HG03175 (cell line): ENCODE measurements at regions not wholly inside any gene's neighbourhood (a gene's known extent, or its start where the extent isn't known, plus 50 kb on each side); places are given as distances from the start of the nearest gene placed in this dataset.

ENCODE experiments used
- ATAC-seq: cut with Tn5 transposase; IDR thresholded peaks from one replicate; pipeline ENCODE4 v1.9.1; 2021; ENCODE audit warnings: mild to moderate bottlenecking, moderate library complexity; ENCODE audit not compliant: unreplicated experiment

DNA sequence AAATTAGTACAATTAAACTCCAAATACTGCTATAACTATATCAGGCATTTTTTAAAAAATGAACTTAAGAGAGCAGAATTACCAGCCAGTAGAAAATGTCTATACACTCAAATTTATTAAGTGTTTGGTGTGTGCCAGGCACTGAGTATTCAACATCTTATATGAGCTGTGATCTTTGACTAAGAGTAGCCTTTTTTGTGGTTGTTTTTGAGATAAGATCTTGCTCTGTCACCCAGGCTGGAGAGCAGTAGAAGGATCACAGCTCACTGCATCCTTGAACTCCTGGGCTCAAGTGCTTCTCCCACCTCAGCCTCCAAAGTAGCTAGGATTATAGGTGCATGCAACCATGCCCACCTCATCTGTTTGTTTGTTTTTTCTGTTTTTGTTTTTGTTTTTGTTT, 102.5 kb upstream of the CELF2 start:
- ATAC-seq: no peak

DNA sequence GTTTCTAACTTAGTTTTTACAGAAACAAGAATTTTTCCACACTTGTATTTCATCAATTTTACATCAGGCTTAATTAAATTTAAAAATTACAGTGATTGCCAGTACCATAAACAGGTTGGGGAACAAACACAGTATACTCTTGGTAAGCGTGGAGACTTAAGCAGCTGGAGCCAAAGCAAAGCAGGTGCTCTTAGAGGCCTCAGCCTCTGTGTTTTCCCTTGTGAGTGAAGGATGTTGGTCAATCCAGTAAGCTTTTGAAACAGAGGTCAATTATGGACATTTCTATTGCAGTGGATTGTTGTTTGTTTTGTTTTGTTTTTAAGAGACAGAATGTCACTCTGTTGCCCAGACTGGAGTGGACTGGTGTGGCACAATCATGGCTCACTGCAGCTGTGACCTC, 100.6 kb upstream of the CELF2 start:
- no peak for ATAC-seq

DNA sequence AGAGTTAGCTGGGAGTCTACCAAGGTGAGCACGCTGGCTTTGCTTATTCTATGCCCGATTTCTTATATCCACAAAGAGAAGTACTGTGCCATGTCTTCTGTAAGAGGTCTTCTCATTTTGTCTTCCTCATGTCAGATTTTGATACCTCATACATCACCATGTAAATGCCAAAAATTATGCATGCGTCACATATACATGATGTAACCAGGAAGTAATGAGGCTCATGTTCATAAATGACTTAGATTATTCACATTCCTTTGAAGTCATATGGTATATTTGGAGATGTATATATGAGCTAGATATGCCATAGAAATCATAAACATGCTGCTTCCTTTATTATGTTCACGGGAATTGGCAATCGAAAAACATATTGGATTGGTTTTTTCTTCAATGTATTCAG, 97.7 kb upstream of the CELF2 start:
- ATAC-seq: no peak

DNA sequence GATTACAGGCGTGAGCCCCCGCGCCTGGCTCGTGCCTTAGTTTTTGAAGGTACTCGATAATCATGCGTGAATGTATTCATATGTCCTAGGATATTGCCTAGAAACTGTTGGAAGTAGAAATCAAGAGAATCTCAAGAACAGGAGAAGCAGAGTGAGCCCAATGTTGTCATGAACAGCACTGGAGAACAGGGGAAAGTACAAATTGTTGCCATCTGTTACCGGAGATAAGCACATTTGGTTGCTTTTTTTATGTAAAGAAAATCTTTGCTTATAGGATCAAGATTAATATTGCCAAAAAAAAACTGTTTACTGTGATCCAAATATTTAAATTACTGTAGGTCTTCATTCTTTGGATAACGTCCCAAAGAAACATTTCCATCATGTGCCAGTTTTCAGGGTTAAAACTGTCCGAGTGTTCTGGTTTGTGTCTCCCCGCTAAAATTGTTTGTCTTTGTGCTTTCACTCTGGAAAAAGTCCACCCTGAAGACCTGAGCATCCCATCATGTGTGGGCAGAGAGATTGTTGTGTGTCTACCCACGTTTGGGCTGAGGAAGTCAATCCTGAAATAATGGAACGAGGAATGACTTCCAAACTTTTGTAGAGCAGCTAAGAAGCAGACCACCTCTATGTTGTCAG, 95.7 kb upstream of the CELF2 start:
- no peak for ATAC-seq

DNA sequence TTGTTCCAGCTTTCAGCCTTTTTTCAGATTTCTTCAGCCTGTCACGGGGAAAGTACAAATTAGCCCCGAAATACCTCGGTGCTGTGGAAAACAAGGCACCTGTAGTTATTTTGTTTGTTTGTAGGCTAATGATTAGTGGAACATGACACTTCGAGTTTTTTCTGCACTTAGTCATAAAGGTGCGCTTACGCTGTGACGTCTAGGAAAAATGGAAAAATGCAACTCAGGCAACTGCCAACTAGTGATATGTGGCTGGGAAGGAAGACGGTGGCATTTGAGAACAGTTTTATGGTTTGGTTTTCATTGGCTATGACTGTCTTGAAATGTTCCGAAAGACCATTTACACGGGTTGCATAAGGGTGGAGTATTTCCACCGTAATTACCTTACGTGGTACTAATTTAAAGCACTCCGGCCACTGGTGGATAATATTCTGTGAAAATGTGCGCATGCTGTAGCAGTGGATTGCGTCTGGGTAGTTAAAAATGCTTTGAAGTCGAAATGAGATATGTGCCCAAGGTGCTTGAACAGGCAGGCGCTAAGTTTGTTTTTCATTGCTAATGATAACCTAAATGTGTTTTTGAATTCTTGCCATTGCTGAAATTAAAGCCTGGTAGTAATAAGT, 94.5 kb upstream of the CELF2 start:
- ATAC-seq: no peak

DNA sequence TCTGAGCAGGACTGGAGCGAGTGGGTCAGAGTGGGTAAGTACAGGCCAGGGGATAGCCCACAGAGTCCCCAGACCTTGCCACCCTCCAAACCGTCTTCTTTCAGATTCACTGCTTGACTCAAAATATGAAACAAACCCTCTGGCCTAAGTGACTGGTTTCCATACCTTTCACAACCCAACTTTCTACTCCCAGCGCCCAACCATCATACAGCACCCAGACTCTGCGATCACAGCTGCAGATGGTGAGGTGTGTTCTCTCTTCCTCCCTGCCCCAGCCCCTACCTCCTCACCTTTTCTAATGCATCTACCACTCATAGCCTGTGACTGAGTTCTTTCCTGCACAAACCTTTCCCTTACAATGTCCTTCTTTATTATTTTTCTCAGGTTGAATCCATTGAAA, 92.0 kb upstream of the CELF2 start:
- ATAC-seq: no peak

DNA sequence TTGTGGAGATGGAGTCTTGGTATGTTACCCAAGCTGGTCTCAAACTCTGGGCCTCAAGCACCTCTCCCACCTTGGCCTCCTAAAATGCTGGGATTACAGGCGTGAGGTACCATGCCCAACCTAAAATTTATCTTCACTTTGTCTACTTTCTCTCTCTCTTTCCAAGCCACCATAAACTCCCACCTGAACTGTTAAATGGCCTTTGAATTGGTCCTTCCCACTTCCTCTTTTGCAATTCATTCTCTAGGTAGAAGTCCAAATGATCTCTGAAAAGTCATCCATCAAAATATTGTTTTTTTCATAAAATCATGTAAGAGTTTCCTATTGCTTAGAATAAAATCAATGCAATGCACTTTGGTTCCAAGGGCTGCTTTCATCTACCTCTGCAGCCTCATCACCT, 90.1 kb upstream of the CELF2 start:
- no peak for ATAC-seq

DNA sequence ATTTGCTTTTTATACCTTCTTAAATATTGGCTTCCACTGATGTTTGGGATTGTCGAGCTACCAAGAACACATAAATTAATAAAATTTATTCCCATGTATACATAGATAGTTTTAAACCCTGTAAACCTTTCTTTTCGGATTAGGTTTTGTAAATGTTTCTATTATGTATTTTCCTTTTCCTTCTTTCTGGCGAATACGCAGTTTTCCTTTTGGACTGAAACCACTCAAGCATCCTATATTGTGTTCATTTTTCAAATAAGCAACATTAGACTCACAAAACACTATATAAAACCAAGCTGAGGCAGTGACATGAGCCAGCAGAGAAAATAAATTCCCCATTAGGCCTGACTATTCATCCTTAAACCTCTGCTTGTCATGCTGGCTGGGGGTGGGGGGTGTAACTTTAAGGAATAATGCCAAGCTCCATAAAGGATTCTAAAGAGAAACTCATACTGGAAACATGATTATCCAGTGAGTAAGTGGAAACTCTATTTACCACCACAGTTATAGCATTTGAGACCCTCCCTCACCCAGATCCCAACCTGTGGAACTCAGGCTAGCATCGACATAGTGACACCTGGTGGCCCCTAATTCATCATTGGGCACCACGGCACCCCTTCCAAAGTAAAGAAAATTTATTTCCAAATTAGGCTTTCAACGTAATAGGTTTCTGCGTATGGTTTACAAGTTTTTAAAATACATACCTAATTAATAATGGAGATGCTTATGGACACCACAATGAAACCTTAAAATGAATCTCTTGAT, 86.5 kb upstream of the CELF2 start:
- ATAC-seq: no peak

DNA sequence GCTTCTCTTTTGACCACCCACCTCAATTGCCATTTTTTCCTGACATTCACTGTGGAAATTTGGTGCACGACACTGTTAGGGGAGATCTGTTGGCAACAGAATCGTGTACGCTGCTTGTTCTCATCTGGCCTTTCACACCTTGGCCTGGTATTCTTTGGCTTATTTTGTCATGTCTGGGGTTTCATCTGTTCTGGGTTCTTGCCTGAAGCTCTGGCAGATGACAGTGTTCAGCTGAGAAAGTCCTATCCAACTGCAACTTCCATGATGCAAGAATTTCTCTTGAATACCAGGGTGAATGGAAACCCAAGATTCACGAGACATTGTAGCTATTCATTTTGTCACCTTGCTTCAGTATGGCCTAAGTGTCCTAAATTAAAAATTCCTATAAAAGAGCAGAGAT, 82.6 kb upstream of the CELF2 start:
- ATAC-seq: no peak

DNA sequence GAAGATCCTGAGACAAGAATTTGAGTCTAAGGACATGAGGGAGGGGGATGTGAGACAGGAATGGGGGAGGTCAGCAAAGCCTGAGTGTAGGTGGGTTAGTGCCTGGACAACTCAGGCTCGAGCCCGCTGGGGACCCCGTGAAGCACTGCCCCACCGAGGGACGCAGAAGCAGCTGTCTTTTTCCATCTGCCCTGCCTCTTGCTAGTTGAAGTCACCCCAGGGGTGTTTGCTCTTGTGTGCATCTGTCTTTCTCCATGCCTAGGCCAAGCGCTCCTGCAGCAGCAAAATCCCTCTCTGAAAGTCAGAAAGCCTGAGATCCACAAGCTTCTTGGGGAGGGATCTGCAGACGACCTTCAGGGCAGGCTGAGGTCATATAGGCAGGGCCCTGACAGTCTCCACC, 79.0 kb upstream of the CELF2 start:
- no peak for ATAC-seq

DNA sequence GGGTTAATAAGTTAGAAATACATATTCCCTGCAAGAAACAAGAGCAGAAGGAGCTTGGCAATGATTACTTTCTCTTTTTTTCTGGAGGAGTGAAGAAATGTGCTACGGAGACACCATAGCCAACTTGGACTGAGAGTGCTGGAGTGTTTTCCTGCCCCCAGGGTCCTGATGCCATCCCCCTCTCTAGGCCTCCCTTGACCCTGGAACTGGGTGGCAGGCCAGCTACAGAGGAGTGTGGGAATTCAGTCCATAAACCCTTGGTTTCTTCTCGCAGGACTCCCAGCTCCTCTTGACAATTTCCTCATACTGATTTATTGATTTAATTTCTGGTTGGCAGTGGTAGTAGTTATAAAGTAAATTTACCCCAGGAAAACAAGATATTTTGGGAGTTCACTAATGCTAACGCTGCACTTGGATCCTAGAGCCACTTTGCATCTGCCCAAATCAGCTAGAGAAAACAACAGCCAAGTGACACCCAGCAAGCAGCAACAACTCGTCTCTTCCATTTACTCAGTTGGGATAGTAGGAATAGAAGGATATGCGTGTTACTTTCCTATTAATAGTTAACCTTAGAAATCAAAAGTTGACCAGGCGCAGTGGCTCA, 76.4 kb upstream of the CELF2 start:
- no peak for ATAC-seq

DNA sequence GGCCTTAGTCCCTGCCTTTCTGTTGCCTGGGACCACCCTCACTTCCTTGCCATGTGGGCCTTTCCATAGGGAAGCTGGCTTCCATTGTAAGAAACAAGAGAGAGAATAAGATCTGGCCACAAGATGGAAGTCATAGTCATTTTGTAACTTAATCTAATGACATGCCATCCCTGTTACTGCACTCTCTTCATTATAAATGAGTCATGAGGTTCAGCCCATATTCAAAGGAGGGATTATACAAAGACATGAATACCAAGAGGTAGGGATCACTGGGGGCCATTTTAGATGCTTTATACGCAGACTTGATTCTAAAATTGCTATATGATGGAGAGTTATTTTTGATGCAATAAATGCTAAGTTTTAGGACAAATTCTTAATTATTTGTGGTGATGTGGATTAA, 75.2 kb upstream of the CELF2 start:
- no peak for ATAC-seq

DNA sequence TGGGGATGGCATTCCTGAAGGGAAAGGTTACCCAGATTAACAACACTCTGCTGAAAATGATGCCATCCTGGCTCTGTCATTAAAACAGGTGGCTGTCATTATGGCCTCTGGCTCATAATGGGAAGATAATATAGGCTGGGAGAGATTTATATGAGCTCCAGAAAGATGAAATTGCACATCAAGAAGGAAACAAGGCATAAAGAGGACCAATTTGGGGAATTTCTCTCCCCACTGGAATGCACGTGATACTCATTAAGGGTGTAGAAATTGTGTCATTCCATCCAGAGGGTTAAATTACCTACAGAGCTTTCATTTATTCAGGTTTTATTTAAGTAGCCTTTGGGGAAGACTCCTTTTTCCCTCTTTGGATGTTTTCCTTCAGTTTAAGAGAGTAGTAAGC, 71.6 kb upstream of the CELF2 start:
- ATAC-seq: no peak

DNA sequence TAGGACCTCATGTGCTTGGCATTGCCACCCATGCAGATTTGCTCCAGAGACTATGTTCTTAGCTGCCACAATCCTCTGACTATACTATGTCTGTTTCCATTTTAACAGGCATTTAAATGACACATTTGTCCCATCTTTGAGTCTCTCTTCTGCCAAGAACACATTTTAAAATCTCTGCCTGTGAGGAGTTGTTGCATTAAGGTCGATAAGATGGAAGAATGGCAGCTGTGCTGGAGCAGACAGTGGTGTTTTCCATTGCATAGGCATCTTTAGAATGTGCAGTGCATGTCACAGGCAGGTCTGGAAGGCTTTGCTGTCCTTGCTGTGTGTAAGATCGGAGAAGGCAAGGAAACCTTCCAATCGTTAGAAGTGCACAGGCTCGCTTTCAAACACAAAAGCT, 70.9 kb upstream of the CELF2 start:
- ATAC-seq: no peak

DNA sequence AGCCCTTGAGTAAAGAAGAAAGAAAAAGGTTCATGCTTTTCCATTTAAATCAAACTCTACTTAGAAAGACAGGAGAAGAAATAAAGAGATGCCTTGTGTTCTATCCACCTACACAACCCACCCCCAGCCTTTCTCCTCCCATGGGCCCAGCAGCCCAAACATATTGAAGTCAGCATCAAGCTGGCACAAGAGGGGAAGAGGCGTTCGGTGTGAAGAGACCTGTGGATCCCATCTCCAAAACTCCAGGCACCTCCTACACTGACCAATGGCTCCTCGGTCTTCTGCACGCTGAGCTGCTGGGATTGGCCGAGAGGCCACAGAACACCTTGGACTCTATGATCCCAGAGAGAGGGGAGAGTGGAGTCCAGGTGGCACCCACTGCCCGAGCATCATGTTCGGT, 66.0 kb upstream of the CELF2 start:
- no peak for ATAC-seq

DNA sequence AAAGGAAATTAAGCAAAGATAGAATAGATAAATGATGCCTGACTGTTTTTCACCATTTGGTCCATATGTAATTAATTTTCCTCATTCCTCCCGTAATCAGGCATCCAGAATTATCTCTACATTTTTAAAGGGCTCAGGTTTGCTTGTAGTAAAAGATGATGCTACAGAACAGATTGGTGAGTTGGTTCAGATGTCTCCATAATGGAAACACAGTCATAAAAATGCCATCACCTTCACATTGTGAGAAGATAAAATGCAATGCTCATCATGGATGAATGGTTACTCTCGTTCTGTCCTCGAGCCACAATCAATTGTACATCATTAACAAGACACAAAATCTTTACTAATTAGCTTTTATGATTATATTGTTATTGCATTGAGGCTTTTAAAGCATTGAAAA, 64.9 kb upstream of the CELF2 start:
- no peak for ATAC-seq

DNA sequence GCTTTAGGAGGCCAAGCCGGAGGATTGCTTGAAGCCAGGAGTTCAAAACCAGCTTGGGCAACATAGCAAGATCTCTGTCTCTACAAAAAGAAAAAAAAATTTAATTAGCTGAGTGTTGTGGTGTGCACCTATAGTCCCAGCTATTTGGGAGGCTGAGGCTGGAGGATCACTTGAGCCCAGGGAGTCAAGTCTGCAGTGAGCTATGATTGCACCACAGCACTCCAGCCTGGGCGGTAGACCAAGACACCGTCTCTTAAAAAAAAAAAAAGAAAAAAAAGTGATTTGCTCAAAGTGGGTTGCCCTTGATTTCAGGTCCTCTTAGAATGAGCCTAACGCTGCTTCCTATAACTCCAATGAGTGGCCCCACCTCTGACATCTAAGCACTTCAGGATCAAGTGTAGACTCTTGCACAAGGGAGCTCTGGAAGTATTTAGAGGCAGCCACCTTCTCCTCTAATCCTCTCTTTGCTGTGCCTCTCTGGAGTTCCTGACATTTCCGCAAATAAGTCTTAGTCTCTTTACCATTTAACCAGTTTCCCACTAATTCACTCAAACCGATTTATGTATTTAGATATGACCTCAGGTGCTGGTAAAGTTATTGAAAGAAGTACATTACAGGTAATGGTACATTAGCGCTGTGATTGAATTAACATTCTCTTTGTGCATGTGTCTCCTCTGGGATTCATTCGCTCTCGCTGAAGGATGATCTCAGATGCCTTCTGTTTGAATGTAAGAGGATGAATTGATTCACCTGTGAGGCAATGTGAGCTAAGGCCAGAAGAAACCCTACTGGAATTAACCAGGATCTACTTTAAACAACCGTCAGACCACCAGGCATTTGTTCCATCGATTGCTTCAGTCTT, 60.8 kb upstream of the CELF2 start:
- no peak for ATAC-seq

DNA sequence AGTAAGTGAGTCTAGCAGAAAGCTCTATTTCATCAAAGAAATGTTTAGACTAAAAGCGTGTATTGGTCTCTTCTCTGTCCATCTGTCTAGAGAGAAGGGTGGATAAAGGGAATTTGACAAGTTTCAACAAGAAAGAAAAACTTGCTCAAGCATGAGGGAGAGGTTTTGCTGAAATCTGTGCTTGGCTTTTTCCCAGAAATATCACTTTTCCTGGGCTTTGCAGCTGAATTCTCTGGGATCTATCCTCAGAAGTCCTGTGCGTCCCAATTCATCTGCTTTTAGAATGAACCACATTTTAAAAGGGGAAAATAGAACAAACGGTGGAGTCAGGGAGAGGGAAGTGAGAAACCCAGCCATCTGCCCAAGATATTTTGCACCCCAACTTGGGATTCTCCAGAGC, 59.6 kb upstream of the CELF2 start:
- ATAC-seq: no peak

DNA sequence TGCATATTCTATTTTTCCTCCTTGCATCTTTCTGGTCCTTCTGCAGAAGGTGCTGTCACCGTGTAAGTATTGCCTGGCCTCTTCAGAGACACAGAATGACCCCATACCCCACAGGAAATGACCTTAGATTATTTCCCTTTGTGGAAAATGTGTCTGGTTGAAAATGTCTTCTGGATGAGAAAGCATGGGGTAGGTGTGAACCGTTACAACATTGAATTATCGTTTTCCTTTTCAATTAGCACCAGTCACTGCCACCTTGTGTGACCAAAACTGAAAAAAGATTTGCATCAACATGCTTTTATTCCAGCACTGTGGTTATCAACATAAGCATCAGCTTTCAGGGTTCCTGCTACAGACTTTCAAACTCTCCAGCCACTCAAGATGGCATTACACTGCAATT, 58.0 kb upstream of the CELF2 start:
- ATAC-seq: peak; percentile 89

DNA sequence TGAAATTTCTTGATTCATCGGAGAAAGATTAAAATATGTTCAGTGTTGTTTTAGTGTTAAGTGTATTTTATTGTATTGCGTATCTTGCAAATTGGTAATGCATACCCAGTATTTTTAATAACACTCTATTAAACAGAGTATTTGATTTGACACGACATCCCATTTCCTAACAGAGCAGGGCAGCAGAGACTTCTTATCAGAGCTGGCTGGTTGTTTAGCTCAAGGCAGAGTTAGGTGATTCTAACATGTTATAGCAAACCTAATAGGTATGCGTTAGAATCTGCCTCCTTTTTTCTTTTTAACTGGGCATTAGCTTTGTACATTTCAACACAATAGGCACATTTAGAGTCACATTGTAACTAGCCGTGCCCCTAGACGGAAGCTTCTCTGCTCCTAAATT, 57.1 kb upstream of the CELF2 start:
- ATAC-seq: no peak

DNA sequence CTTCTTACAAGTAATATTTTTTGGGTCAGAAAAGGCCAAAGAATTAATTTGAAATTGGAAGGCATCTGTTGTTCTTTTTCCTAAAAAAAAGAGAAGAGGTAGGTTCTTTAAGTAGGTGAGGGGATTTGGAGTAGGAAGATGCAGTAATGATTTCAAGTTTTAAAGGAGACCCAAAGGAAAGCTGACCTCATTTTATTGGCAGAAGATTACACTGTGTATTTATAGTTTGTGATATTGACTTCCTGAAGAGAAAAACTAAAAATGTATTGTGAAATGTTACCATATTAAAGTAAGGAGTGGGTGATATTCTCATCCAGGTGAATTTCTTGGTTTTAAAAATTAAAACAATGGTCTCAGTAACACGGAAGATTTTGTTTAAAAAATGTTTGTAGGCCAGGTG, 56.6 kb upstream of the CELF2 start:
- no peak for ATAC-seq
